ENCODE measurements at regions not wholly inside any gene's neighbourhood (a gene's known extent, or its start where the extent isn't known, plus 50 kb on each side); places are given as distances from the start of the nearest gene placed in this dataset.

GRCh38 chr9:81397481-81398381, 291.6 kb downstream of the TLE1 start:
- TF ChIP-seq, protein P1, sequence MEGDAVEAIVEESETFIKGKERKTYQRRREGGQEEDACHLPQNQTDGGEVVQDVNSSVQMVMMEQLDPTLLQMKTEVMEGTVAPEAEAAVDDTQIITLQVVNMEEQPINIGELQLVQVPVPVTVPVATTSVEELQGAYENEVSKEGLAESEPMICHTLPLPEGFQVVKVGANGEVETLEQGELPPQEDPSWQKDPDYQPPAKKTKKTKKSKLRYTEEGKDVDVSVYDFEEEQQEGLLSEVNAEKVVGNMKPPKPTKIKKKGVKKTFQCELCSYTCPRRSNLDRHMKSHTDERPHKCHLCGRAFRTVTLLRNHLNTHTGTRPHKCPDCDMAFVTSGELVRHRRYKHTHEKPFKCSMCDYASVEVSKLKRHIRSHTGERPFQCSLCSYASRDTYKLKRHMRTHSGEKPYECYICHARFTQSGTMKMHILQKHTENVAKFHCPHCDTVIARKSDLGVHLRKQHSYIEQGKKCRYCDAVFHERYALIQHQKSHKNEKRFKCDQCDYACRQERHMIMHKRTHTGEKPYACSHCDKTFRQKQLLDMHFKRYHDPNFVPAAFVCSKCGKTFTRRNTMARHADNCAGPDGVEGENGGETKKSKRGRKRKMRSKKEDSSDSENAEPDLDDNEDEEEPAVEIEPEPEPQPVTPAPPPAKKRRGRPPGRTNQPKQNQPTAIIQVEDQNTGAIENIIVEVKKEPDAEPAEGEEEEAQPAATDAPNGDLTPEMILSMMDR (IDR thresholded peaks at IDR 0.05) = no peak
- TF ChIP-seq POLR2A (IDR thresholded peaks at IDR 0.05) = no peak

Measured in adrenal gland (tissue), 5 donors.